ENCODE measurements at regions not wholly inside any gene's neighbourhood (a gene's known extent, or its start where the extent isn't known, plus 50 kb on each side); places are given as distances from the start of the nearest gene placed in this dataset.

- DNase-seq = no peak
These were observed 1591.6 kb upstream of the MIR17HG start for GRCh38 chr13:89755729-89756492.

- no peak for DNase-seq
These were observed 1584.5 kb upstream of the MIR17HG start for GRCh38 chr13:89763005-89763404.

GRCh38 chr13:89783221-89783755, 1564.2 kb upstream of the MIR17HG start:
- no peak for DNase-seq

- DNase-seq = no peak
These were observed 1563.2 kb upstream of the MIR17HG start for GRCh38 chr13:89784161-89784809.

- DNase-seq = no peak
These were observed 1561.0 kb upstream of the MIR17HG start for GRCh38 chr13:89786531-89786930.

GRCh38 chr13:89790696-89791095, 1556.8 kb upstream of the MIR17HG start:
- DNase-seq = no peak

- no peak for DNase-seq
These were observed 1555.4 kb upstream of the MIR17HG start for GRCh38 chr13:89791971-89792630.

- DNase-seq = no peak
These were observed 1551.3 kb upstream of the MIR17HG start for GRCh38 chr13:89796196-89796595.

GRCh38 chr13:89803839-89804238, 1543.6 kb upstream of the MIR17HG start:
- DNase-seq = no peak

GRCh38 chr13:89806594-89806993, 1540.9 kb upstream of the MIR17HG start:
- DNase-seq = no peak

- no peak for DNase-seq
These were observed 1534.6 kb upstream of the MIR17HG start for GRCh38 chr13:89812856-89813255.

GRCh38 chr13:89816404-89816803, 1531.1 kb upstream of the MIR17HG start:
- no peak for DNase-seq

- DNase-seq = no peak
These were observed 1525.0 kb upstream of the MIR17HG start for GRCh38 chr13:89822467-89822866.

GRCh38 chr13:89827552-89827951, 1519.9 kb upstream of the MIR17HG start:
- no peak for DNase-seq

- no peak for DNase-seq
These were observed 1519.0 kb upstream of the MIR17HG start for GRCh38 chr13:89828506-89828905.

GRCh38 chr13:89831157-89831556, 1516.3 kb upstream of the MIR17HG start:
- DNase-seq = no peak

- DNase-seq = no peak
These were observed 1514.7 kb upstream of the MIR17HG start for GRCh38 chr13:89832827-89833226.

GRCh38 chr13:89843621-89844020, 1503.9 kb upstream of the MIR17HG start:
- DNase-seq = no peak

GRCh38 chr13:89845874-89846273, 1501.6 kb upstream of the MIR17HG start:
- no peak for DNase-seq

GRCh38 chr13:89846926-89847585, 1500.4 kb upstream of the MIR17HG start:
- DNase-seq = no peak

GRCh38 chr13:89852570-89852969, 1494.9 kb upstream of the MIR17HG start:
- DNase-seq = no peak

GRCh38 chr13:89856512-89856911, 1491.0 kb upstream of the MIR17HG start:
- DNase-seq = no peak

GRCh38 chr13:89857502-89857901, 1490.0 kb upstream of the MIR17HG start:
- no peak for DNase-seq

All from activated CD4-positive, alpha-beta T cell treated with anti-CD3 and anti-CD28 coated beads for 48 hours (primary cell).